ENCODE measurements at regions not wholly inside any gene's neighbourhood (a gene's known extent, or its start where the extent isn't known, plus 50 kb on each side); places are given as distances from the start of the nearest gene placed in this dataset.

DNA sequence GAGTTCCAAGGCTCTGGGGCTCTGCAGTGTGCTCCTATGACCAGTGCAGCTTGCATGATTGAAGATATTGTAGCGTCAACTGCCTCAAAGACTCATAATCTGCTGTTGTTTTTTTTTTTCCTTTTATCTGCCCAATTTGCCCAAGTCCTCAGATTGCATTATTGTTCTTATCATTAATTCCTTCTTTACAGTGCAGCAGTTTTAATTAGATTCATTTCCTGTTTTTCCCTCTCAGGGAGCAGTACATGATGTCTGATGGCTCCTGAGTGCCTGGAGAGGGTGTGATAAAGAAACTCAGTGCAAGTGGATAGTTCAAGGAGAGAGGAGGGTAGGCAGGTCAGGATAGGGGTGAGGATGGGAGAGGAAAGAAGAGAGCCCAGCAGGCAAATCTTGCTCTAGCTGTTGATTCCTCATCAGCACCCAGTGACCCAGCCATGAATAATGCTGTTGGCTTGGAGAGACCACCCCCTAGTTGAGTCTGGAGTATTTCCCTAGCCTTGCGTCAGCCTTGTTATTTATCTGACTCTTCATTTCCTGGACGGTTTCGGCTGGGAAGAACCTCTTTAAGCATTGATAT, 219.6 kb upstream of the SESN3 start:
- in situ Hi-C loops (cut with HindIII; ENCODE audit: low sequenced_read_pairs): no loop called here

DNA sequence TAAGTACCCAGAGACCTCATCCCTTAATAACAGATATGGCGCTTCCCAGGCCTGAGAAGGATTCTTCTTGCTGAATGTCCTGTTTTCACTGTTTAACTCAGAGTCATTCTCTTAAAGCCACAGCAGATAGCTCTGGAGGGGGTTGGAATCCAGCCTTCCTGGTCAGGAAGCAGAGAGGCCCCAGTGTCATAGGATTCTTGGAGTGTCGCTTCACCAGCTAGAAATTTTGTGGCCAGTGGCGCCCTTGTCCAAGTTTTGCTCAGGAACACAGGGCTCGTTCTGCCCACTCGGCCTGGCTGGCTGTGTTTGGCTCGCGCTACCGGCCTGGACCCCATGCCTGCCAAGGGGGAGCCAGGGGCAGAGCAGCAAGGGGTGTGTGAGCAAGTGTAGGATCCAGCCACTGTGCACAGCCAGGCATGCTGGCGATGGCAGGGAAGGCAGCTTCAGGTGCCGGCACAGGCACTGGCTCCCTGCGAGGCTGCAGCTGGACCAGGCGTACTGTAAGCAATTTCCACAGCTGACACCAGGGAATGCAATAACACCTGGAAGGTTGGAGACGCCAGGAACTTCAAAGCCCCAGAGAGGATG, 214.8 kb upstream of the SESN3 start:
- in situ Hi-C loops (cut with HindIII; ENCODE audit: low sequenced_read_pairs): no loop called here

DNA sequence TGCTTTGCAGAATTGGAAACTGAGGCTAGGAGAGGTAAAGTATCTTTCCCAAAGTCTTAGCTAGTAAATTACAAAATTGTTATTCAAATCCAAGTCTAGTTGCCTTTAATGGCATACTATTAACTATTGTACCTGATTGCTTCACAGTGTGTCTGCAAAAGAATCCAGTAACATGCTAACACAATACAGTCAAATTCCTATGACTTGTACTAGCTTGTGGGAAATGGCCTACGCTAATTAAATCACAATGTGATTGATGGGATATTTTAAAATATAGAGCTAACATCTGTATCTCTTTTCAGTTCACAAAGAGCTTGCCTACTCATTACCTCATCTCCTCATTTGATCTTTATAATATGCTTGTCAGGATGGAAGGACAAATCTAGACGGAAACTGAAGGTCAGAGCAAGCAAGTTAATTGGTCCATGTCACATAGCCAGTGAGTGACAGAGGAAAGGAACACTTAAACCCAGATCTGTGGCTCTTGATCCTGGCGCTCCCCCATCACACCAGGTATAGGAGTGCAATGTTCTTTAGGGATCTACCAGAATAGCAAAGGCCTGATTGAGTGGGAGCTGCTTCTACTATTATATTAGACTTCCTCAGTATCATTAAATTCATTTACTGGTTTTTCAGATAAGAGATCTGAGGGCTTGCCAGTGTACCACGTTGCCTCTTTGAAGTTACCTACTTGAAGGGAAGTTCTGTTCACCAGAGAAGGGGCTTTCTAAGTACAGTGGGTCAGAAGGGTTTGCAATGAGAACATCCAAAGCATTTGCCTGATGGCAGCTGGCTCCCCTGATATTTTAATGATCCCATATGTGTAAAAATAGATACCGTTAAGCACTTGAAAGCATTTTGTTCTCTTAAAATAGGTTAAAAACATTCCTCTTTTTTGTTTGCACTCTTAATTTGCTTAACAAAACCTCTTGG, 213.6 kb upstream of the SESN3 start:
- in situ Hi-C loops (cut with HindIII; ENCODE audit: low sequenced_read_pairs): no loop called here

DNA sequence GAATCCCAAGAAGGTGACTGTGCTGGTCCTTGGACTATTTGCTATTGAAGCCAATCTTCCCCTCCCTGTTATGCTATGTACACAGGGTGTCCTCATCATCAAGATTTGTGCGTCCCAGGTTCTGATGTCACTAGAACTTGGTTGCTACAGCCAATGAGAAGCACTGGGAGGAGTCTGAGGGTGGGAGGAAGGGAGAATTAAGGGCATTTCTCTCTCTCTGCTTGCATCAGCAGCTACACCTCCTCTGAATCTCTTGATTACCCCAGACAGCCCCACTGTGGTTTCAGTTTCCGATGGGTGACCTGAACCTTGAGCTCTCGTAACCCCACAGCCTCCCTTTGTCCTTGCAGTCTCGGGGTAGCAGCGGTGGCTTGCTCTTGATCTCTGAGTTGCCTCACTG, 212.4 kb upstream of the SESN3 start:
- in situ Hi-C loops (cut with HindIII; ENCODE audit: low sequenced_read_pairs): no loop called here

DNA sequence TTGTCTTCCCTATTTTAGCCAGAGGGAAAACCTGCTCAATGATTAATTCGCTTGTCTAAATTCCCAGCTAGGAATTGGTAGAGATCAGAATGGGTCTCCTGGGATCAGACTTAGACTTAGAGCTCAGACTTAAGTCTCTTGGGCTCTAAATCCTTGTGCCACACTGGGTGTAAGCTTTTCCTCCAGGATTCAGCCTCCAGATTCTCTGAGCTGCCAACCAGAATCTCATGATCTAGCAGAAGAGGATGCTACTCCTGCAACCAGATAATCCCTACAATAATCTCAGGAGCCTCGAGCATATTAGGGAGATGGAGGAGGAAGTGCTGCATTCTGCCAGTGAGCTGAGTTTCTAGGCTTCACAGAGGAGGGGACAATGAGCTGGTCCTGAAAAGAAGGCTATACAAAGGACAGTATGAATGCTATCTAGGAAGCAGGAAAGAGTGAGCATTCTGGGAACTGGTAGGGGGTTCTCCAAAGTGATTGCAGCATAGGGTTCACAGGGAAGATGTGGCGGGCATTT, 211.6 kb upstream of the SESN3 start:
- in situ Hi-C loops (cut with HindIII; ENCODE audit: low sequenced_read_pairs): no loop called here

DNA sequence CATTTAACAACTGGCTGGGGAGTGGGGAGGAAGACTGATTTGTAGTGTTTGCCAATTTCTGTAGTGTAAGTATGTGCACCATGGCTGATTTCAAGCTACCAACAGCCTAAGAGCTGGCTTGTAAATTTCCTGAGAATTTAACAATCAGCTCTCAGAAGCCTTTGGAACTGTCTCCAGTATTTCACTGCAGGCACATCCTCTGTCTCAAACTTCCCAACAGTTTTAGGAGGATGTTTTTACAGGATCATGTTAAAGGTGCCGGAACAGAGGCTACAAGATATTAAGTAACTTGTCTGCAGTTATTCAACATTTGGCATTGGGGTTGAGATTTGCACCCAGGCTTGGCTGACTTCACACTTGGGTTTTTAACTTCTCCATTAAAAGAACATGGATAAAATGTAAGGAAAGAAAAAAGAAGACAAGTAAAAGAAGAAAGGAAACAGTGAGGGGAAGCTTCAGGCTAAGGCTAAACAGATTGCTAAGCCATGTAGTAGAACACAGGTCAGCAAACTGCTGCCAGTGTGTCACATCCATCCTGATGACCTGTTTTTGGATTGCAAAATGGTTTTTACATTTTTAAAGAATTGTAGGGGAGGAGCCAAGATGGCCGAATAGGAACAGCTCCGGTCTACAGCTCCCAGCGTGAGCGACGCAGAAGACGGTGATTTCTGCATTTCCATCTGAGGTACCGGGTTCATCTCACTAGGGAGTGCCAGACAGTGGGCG, 204.8 kb upstream of the SESN3 start:
- in situ Hi-C loops (cut with HindIII; ENCODE audit: low sequenced_read_pairs): no loop called here

DNA sequence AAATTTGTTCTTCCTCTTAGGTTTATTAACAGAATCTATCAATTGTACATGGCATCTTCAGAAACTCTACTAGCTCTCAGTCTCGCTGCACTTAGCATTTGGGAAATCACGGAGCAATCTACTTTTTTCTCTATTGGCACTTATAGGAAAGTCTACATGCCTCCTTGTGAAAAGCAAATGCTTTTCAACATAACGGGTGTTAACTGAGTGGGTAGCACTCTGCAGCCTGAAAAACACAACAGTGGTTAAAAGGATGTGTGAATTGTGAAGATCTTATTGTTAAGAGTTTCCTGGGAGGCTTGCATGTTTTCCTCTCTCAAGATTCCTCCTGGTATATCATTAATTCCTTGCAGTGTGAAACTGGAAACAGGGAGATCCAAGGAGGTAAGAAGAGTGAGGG, 204.2 kb upstream of the SESN3 start:
- in situ Hi-C loops (cut with HindIII; ENCODE audit: low sequenced_read_pairs): no loop called here

DNA sequence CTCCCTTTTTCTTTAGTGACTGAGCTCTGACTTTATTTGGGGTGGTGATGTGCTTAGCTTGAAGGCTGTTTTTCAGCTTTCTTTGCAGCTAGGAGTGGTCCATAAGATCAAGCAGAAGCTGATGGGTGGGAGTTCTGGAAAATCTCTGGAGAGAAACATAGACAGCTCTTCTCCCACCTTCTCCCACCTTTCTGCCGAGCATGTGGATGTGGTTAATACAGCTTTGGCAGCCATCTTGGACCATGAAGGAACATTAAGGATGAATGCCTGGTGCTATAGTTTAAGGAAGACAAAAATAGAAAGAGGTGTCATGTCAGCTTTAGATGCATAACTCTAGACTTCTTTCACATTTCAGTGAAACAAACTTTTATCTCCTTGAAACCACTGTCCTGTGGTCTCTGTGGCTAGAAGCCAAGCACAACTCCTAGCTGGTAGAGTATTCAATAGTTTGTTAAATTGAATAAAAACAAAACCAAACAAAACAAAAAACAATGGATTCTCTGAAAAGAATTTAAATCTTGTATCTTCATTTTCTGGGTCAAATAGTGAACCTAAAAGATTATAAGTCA, 203.6 kb upstream of the SESN3 start:
- in situ Hi-C loops (cut with HindIII; ENCODE audit: low sequenced_read_pairs): no loop called here

DNA sequence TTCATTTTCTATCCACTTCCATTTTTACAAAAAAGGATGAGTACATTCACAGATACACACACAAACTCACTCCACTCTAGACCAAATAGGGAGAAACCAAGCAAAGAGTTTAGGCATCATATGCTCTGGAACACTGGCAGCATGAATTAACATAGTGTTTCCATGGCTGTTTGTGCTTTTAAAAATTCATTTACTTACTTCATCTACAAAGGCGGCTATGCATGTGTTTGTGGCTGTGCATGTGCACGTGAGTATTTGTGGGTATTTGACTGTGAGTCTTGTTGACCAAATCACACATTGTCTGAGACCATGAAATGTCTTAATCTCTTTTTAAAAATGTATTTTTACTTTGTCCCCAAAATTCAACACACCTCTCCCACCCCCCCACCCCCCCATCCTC, 203.0 kb upstream of the SESN3 start:
- in situ Hi-C loops (cut with HindIII; ENCODE audit: low sequenced_read_pairs): no loop called here

DNA sequence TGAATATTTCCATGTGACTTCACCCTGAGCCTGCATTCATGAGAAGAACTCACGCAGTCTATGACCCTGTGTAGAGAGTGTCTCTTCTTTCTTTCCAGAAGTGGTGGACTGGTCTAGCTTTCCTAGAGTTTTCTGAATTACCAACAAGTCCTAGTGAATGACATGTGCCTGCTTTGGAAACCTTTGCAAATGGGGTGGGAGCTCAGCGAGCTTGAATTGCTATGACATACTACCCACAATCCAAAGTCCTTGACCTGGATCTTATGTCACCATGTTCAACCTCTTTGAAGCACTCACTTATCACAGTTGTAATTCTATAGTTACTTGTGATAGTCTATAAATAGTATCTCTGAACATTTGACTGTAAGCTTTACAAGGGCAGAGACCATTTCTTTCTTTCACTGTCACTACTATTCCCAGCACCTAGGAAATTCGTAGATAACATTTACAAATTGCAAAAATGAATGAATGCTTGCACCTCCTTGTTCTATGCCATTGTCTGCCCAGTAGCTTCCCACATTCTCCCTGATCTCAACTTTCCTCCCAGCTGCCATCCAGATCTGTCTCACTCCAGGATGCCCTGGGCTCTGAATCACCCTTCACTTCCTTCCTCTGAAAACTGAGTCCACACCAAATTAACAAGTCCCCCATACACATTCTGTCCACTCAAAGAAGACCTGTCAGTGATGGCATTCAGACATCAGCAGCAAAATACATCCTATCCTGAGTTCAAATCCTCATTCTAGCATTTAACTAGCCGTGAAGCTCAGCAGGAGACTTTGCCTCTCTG, 201.9 kb upstream of the SESN3 start:
- in situ Hi-C loops (cut with HindIII; ENCODE audit: low sequenced_read_pairs): no loop called here

DNA sequence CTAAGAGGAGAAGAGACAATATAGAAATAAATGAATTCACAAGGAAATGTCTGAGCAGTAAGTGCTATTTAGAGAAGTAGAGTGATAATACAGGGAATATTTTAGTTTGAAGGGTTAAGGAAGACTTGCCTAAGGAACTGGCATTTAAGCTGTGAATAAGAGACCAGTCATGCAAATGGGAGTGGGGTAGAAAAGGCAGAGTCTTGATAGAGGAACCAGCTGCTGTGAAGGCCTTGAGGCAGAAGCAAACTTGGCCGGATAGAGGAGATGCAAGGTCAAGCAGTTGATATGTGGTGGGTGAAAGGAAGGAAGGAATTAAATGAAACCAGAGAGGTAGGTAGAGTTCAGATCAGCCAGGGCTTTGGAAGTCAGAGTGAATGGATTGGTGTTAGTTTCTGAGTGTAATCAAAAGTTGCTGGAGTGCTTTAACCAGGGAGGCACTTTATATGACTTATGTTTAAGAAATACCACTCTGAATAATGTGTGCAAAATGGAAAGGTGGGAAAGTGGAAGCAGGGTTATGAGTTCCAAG, 198.4 kb upstream of the SESN3 start:
- in situ Hi-C loops (cut with HindIII; ENCODE audit: low sequenced_read_pairs): no loop called here

DNA sequence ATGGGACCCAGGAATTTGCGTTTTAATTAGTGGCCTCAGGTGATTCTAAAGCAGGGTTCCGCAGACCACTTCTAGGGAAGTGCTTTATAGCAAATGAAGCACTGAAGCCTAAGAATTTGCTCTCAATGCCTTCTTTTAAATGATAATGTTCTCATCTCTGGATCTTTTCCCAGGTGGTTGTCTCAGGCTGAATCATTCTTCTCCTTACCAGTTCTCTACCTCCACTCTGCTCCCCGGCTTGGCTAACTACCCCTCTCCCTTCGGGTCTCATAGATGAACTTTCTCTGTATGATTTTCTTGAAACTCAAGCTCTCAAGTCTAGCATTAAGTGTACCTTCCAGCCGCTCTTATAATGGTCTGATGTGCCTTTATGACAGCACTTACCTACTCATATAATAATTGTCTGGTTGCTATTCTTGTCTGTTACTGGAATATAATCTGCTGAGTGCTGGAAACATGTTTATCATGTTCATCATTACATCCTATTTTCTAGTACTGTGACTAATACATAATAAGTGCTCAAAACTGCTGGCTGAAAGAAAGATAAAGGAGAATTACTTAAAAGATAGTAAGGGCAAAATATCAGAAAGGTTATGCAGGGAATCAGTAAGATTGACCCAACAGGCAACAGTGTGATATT, 195.9 kb upstream of the SESN3 start:
- in situ Hi-C loops (cut with HindIII; ENCODE audit: low sequenced_read_pairs): no loop called here

DNA sequence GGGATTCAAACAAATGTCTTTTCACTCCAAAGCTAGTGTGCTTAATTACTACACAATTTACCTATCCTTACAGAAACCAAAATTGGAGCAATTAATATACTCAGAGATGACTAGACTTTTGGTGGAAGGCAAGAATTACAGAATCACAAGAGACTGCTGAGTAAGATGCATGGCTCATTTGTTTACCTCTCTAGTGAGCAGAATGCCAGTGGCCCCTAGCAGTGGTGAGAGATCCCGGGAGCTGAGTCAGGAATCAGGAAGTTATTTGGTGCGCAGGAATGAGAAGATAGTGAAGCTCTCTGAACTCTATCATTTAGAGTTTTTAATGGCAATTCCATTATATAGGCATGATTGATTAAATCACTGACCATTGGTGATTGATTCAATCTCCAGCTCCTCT, 188.9 kb upstream of the SESN3 start:
- in situ Hi-C loops (cut with HindIII; ENCODE audit: low sequenced_read_pairs): no loop called here

DNA sequence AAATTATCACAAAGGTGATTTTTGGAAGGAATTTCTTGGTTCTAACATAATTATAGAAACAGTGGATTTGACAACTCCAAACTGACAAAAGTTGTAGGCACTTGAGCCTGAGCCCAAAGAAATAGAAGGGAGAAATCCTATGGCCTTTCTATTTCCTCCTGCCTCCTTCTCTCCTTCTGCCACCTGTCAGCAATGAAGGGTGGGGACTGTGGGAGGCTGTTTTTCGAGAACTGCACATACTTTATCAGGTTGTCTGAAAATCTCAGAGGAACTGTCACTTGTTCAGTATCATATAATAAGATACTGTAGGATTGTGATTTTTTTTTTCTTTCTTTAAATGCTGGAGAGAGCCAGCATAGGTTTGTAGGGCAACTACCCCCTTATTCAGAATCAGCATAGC, 187.9 kb upstream of the SESN3 start:
- in situ Hi-C loops (cut with HindIII; ENCODE audit: low sequenced_read_pairs): no loop called here

DNA sequence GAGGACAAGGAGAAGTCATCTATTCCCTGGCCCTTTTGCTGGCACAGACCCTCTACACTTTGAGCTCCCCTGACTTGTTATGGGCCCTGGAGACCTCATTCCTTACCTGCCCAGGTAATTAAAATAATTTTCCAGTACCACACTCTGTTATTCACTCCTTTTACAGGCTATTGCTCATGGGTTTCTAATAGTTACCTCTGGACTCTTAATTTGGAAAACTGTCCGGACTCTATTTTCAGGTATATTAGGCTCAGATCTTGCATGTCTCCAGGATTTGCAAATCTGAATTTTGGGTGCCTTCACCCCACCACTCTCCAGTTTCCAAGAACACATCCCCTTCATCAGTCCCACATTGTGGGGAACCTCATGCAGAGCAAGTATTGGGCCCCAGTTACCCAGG, 186.8 kb upstream of the SESN3 start:
- in situ Hi-C loops (cut with HindIII; ENCODE audit: low sequenced_read_pairs): no loop called here

DNA sequence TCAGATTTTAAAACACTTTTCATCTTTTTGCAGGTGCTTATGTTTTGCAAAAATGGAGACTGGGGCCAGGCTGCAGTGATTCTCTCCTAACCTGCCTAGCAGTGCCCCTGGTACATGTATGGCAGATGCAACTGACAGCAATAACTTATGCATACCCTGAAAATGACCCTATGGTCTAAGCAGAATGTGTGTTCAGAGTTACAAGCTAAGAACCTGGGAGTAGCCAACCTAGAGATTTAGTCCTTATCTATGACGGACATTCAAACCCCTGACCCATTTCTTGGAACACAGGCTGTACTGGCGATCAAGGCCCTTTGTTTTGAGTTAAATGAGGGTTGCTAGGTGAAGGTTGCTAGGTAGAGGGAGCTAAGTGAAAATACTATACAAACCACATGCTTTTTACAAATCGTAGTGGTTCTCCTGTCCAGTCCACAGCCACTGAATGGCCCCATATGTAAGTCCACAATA, 184.9 kb upstream of the SESN3 start:
- in situ Hi-C loops (cut with HindIII; ENCODE audit: low sequenced_read_pairs): no loop called here

DNA sequence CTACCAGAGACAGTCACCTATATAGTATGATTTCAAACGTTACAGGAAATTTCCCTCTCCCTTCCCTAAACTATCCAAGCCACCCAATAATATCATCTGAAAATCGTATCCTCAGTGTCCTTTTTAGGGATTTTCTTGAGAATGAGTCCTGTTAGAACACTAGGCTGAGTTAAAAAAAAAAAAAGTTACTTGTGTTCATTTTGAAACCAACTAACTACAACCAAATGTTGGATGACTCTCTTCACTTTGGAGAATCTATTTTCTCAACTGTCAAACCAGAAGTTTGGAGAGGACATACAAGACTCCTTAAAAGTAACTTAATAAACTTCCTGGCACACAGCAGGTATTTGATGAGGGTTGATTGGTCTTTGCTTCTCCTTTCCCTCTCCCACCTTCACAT, 183.2 kb upstream of the SESN3 start:
- in situ Hi-C loops (cut with HindIII; ENCODE audit: low sequenced_read_pairs): no loop called here

DNA sequence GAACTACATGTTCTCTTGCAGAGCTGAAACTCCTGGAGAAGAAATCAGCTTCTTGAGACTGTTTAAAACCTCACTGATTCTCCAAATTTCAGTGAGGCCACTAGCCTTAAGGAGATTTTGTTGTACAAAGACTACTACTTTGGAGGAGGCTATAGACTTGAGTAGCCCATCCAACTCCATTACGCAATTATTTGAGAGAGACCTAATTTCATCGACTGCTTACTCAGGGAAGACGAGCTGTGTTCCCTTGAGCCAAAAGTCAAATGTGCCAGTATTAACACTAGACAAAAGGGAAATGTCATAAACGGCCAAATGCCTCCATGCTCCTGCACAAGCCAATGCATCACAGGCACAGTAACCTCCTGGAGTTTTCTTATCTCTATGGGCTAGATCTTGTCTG, 182.8 kb upstream of the SESN3 start:
- in situ Hi-C loops (cut with HindIII; ENCODE audit: low sequenced_read_pairs): no loop called here

DNA sequence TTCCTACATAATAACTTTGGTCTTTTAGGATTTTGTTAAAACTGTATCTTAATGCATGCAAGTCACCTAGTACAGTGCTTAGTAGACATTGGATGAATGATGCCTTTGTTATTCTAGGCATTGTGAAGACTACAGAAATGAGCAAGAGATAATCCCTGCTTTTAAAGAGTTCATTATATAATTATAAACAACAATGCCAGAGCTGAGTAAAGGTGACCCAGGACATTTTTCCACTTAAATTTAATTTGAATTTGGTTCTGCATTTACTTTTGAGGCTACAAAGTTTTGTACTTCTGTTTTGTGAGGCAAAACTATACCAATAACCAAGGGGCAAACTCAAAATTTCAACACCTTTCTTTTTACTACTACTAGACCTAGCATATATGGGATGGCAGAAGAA, 182.0 kb upstream of the SESN3 start:
- in situ Hi-C loops (cut with HindIII; ENCODE audit: low sequenced_read_pairs): no loop called here

Measured in DLD1 (cell line).